Muscle layer of duodenum (tissue), 2 donors: ENCODE measurements at regions not wholly inside any gene's neighbourhood (a gene's known extent, or its start where the extent isn't known, plus 50 kb on each side); places are given as distances from the start of the nearest gene placed in this dataset.

Experiments used
- H3K27ac ChIP-seq: one replicate; pipeline ENCODE4 v1.7.0; 2013; ENCODE audit warnings: mild to moderate bottlenecking, low read length
- H3K27me3 ChIP-seq: one replicate; pipeline ENCODE4 v1.7.0; 2013; ENCODE audit warnings: low read depth, mild to moderate bottlenecking, control low read depth, low read length
- H3K36me3 ChIP-seq, 2 donors: one replicate each; pipeline ENCODE4 v1.7.0; 2013; ENCODE audit warnings: low read length in 2 of 2, control low read depth in 1 of 2, mild to moderate bottlenecking in 1 of 2; ENCODE audit not compliant: insufficient read depth in 2 of 2, control insufficient read depth in 1 of 2
- H3K4me1 ChIP-seq, 2 donors: one replicate each; pipeline ENCODE4 v1.7.0; 2013; ENCODE audit warnings: low read length in 2 of 2, mild to moderate bottlenecking in 2 of 2, control low read depth in 1 of 2, moderate library complexity in 1 of 2; ENCODE audit not compliant: insufficient read depth in 2 of 2, control insufficient read depth in 1 of 2
- H3K4me3 ChIP-seq, 2 donors: one replicate each; pipeline ENCODE4 v1.7.0; 2013; ENCODE audit warnings: low read length in 2 of 2, low read depth in 1 of 2, mild to moderate bottlenecking in 1 of 2
- H3K9me3 ChIP-seq, 2 donors: one replicate each; pipeline ENCODE4 v1.7.0; 2013; ENCODE audit warnings: low read length in 2 of 2, control low read depth in 1 of 2, mild to moderate bottlenecking in 1 of 2; ENCODE audit not compliant: control insufficient read depth in 1 of 2
- donor health status: healthy.

DNA sequence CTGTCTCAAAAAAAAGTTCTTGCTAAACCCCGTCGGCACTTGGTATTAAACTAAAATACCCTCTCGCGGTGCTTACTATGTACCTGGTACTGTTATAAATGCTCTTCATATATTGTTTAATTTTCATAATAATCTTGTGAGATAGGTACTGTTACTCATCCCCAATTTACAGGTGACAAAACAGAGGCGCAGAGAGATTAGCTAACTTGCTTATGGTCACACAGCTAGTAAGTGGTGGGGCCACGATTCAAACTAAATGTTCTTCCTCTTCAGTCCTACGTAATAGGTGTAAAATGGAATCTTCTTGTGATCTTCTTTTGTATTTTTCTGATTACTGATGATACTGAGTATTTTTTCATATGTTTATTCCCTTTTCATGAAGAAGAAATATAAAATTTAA, 51.3 kb downstream of the TET3 start:
- Histone ChIP-seq H3K27ac (no peak overlapping the region), H3K4me3 (no peak overlapping the region), H3K4me1 (peaks cover 19 to 29% of the 10 kb centered on the region in 2 donors)

DNA sequence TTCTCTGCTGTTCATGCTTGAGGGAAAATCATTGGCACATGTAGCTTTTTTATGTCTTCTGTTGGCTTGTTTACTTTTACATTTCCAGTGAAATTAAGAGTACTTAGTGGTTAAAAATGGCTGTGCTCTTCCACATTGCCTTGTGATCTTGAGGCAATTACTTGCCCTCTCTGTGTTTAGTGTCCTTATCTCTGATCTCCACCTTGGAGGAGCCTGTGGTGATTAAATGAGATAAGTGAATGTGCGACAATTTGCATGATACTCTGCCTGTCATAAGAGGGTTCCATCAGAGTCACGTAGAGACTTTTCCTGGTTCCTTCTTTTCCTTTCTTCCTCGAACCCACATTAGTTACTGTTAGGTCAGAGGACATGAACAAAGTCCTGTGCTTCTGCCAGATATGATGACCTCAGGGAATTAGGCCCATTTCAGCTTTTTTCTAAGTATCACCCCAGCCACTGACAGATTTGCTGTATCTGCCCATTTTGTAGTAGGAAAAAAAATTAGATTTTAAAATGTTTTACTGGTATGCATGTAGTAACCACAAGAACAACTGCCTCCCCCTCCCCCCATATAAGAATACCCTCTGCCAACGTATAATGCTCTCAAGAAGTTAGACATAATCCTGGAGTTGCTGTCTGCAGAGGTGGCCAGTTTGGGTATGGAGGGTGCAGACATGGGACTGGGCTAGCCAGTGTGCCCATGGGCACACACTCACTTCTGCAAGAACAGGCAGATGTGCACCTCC, 51.9 kb downstream of the TET3 start:
- H3K27ac ChIP-seq = no peak overlapping the region
- H3K27me3 ChIP-seq = no peaks in the 10 kb centered on the region
- H3K4me1 ChIP-seq = peaks cover 19 to 26% of the 10 kb centered on the region in 2 donors
- no peaks in the 10 kb centered on the region for H3K9me3 ChIP-seq
- no peaks in the 10 kb centered on the region for H3K36me3 ChIP-seq
- H3K4me3 ChIP-seq = no peak overlapping the region

More for the DNA sequence above, 51.3 kb downstream of the TET3 start:
- no peaks in the 10 kb centered on the region for H3K27me3 ChIP-seq
- H3K36me3 ChIP-seq = no peaks in the 10 kb centered on the region
- no peaks in the 10 kb centered on the region for H3K9me3 ChIP-seq

GRCh38 chr2:74037379-74037860, 52.7 kb downstream of the TET3 start:
- H3K36me3 ChIP-seq = no peaks in the 10 kb centered on the region
- no peaks in the 10 kb centered on the region for H3K9me3 ChIP-seq
- peaks cover 18 to 19% of the 10 kb centered on the region in 2 donors for H3K4me1 ChIP-seq
- H3K4me3 ChIP-seq = no peak overlapping the region
- no peak overlapping the region for H3K27ac ChIP-seq
- H3K27me3 ChIP-seq = no peaks in the 10 kb centered on the region

GRCh38 chr2:74039611-74040010, 54.9 kb downstream of the TET3 start:
- Histone ChIP-seq H3K27ac (no peak overlapping the region), H3K4me1 (peaks cover 13 to 19% of the 10 kb centered on the region in 2 donors), H3K9me3 (no peaks in the 10 kb centered on the region), H3K36me3 (no peaks in the 10 kb centered on the region), H3K27me3 (no peaks in the 10 kb centered on the region), H3K4me3 (no peak overlapping the region)

DNA sequence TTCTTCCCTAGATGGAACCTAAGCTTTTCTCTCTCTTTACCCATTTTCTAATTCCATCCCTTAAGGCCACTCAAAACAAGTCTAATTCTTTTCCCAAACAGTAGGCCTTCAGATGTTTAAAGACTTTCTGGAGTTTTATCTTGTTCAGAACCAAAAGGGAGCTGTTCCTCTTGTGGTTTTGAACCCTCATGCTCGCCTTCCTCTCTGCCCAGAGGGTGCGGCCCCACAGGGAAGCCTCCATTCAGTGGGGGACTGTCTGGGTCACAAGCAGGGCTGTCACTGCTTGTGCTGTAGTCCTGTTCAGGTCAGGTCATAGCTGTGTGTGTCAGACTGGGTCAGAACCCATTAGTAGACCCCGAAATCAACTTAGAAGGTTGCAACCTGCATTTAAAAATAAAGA, 56.5 kb downstream of the TET3 start:
- Histone ChIP-seq H3K36me3 (no peaks in the 10 kb centered on the region), H3K4me1 (peaks cover 13 to 19% of the 10 kb centered on the region in 2 donors), H3K27ac (no peak overlapping the region), H3K4me3 (no peak overlapping the region), H3K9me3 (no peaks in the 10 kb centered on the region), H3K27me3 (no peaks in the 10 kb centered on the region)

- Histone ChIP-seq H3K4me1 (peaks cover 12 to 15% of the 10 kb centered on the region in 2 donors), H3K9me3 (no peaks in the 10 kb centered on the region), H3K36me3 (peaks cover 0 to 3% of the 10 kb centered on the region in 2 donors), H3K4me3 (no peak overlapping the region), H3K27ac (no peak overlapping the region), H3K27me3 (no peaks in the 10 kb centered on the region)
Observed at GRCh38 chr2:74041726-74042125, 57.0 kb downstream of the TET3 start.

- H3K4me3 ChIP-seq = no peak overlapping the region
- no peaks in the 10 kb centered on the region for H3K27me3 ChIP-seq
- peaks cover 3 to 9% of the 10 kb centered on the region in 2 donors for H3K36me3 ChIP-seq
- H3K9me3 ChIP-seq = no peaks in the 10 kb centered on the region
- H3K27ac ChIP-seq = no peak overlapping the region
- peaks cover 6 to 7% of the 10 kb centered on the region in 2 donors for H3K4me1 ChIP-seq
Observed at GRCh38 chr2:74042606-74043005, 57.9 kb downstream of the TET3 start.

DNA sequence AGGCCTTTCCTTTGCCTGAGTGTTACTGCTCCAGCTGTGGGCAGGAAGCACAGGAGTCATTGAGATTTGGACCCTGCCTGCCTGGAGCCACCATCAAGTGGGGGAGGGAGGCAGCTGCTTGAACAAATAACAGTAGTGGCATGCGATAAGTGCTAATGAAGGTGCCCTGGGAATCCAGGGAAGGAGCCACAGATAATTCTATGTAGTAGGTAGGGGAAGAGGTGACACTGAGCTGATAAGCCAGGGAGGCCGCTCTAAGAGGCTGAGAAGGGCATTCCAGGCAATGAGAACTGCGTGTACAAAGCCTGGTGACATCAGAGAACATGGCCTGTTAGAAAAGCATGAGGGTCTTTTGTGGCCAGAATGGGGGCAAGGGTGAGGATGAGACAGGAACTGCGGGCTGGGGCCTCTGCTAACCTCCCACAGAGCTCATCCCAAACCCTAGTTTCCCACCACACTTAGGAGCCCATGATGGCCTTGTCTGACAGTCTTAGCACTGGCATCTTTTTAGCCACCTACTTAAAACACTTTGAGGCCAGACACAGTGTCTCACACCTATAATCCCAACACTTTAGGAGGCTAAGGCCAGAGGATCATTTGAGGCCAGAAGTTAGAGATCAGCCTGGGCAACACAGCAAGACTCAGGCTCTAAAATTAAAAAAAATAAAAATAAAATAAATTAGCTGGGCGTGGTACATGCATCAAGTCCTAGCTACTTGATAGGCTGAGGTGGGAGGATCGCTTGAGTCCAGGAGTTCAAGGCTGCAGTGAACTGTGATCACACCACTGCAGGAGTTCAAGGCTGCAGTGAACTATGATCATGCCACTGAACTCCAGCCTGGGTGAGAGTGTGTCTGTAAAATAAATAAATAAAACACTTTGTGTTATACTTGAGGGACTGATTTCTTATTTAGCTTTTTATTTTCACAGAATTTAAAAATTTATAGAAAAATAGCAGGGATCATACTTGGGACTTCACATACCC, 58.9 kb downstream of the TET3 start:
- H3K27ac ChIP-seq = no peak overlapping the region
- no peak overlapping the region for H3K4me3 ChIP-seq
- no peaks in the 10 kb centered on the region for H3K4me1 ChIP-seq
- H3K9me3 ChIP-seq = no peaks in the 10 kb centered on the region
- H3K36me3 ChIP-seq = peaks cover 9 to 19% of the 10 kb centered on the region in 2 donors
- H3K27me3 ChIP-seq = no peaks in the 10 kb centered on the region

DNA sequence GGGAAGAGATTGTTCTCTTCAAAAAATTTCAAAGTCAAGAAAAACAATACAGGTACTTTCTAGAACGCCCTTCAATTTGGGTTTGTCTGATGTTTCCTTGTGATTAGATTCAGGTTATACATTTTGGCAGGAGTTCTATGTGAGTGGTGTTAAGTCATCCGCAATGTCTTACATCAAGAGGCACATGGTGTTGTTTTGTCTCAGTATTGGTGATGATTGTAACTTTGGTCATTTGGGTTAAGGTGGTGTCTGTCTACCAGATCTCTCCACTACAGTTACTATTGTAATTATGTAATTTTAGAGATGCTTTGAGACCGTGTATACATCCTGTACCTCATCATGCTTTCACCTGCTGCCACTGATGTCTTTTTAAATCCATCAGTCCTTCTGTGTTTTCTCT, 60.3 kb downstream of the TET3 start:
- no peaks in the 10 kb centered on the region for H3K4me1 ChIP-seq
- no peak overlapping the region for H3K4me3 ChIP-seq
- H3K27ac ChIP-seq = no peak overlapping the region
- H3K36me3 ChIP-seq = peaks cover 10 to 19% of the 10 kb centered on the region in 2 donors
- no peaks in the 10 kb centered on the region for H3K9me3 ChIP-seq
- H3K27me3 ChIP-seq = no peaks in the 10 kb centered on the region

GRCh38 chr2:74045454-74045853, 60.7 kb downstream of the TET3 start:
- Histone ChIP-seq H3K27me3 (no peaks in the 10 kb centered on the region), H3K4me1 (no peaks in the 10 kb centered on the region), H3K27ac (no peak overlapping the region), H3K4me3 (no peak overlapping the region), H3K9me3 (no peaks in the 10 kb centered on the region), H3K36me3 (peaks cover 10 to 19% of the 10 kb centered on the region in 2 donors)

DNA sequence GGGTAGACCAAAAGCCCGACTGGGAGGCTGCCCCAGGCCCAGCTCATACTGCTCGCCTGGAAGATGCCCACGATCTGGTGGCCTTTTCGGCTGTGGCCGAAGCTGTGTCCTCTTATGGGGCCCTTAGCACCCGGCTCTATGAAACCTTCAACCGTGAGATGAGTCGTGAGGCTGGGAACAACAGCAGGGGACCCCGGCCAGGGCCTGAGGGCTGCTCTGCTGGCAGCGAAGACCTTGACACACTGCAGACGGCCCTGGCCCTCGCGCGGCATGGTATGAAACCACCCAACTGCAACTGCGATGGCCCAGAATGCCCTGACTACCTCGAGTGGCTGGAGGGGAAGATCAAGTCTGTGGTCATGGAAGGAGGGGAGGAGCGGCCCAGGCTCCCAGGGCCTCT, 61.7 kb downstream of the TET3 start:
- H3K27ac ChIP-seq = no peak overlapping the region
- no peaks in the 10 kb centered on the region for H3K27me3 ChIP-seq
- no peaks in the 10 kb centered on the region for H3K4me1 ChIP-seq
- no peak overlapping the region for H3K4me3 ChIP-seq
- H3K9me3 ChIP-seq = no peaks in the 10 kb centered on the region
- H3K36me3 ChIP-seq = peaks cover 10 to 19% of the 10 kb centered on the region in 2 donors
